GM21825 (cell line): ENCODE measurements at regions not wholly inside any gene's neighbourhood (a gene's known extent, or its start where the extent isn't known, plus 50 kb on each side); places are given as distances from the start of the nearest gene placed in this dataset.
"Not testable (repeated sequence)": the region's sequence is repeated elsewhere in the genome, so short reads cannot be mapped to it uniquely, and the experiment has no call there.

Source experiments
- ATAC-seq: cut with Tn5 transposase; IDR thresholded peaks from one replicate; pipeline ENCODE4 v1.9.1; 2021; ENCODE audit warnings: mild to moderate bottlenecking, moderate library complexity; ENCODE audit not compliant: unreplicated experiment

- no peak for ATAC-seq
These were observed 235.8 kb downstream of the EPHA7 start for GRCh38 chr6:93183531-93183972.

- ATAC-seq: no peak
These were observed 236.3 kb downstream of the EPHA7 start for GRCh38 chr6:93182938-93183479.

- no peak for ATAC-seq
These were observed 241.4 kb downstream of the EPHA7 start for GRCh38 chr6:93177918-93178317.

GRCh38 chr6:93177438-93177837 is 241.9 kb downstream of the EPHA7 start:
- no peak for ATAC-seq

GRCh38 chr6:93176070-93176469 is 243.3 kb downstream of the EPHA7 start:
- ATAC-seq: peak; percentile 68

- not testable (repeated sequence) for ATAC-seq
These were observed 245.8 kb downstream of the EPHA7 start for GRCh38 chr6:93173573-93173972.

GRCh38 chr6:93165850-93166430 is 253.4 kb downstream of the EPHA7 start:
- no peak for ATAC-seq

GRCh38 chr6:93164781-93165180 is 254.6 kb downstream of the EPHA7 start:
- ATAC-seq: no peak

- no peak for ATAC-seq
These were observed 256.2 kb downstream of the EPHA7 start for GRCh38 chr6:93163146-93163545.

GRCh38 chr6:93139408-93140081 is 279.8 kb downstream of the EPHA7 start:
- peak; percentile 69 for ATAC-seq

GRCh38 chr6:93136111-93136510 is 283.2 kb downstream of the EPHA7 start:
- no peak for ATAC-seq

- ATAC-seq: no peak
These were observed 295.2 kb downstream of the EPHA7 start for GRCh38 chr6:93124006-93124632.

- ATAC-seq: no peak
These were observed 295.8 kb downstream of the EPHA7 start for GRCh38 chr6:93123585-93123984.

- ATAC-seq: no peak
These were observed 299.1 kb downstream of the EPHA7 start for GRCh38 chr6:93120154-93120742.

GRCh38 chr6:93105907-93106306 is 313.5 kb downstream of the EPHA7 start:
- ATAC-seq: no peak

GRCh38 chr6:93105017-93105416 is 314.3 kb downstream of the EPHA7 start:
- no peak for ATAC-seq

- no peak for ATAC-seq
These were observed 315.1 kb downstream of the EPHA7 start for GRCh38 chr6:93104195-93104817.

GRCh38 chr6:93088621-93089501 is 330.5 kb downstream of the EPHA7 start:
- ATAC-seq: no peak

GRCh38 chr6:93087606-93088005 is 331.8 kb downstream of the EPHA7 start:
- ATAC-seq: no peak

- ATAC-seq: no peak
These were observed 333.0 kb downstream of the EPHA7 start for GRCh38 chr6:93086351-93086750.
